Sigmoid colon (tissue), 6 donors: ENCODE measurements at regions not wholly inside any gene's neighbourhood (a gene's known extent, or its start where the extent isn't known, plus 50 kb on each side); places are given as distances from the start of the nearest gene placed in this dataset.

Experiments used
- DNase-seq: peaks from one replicate; pipeline ENCODE4 v3.0.0-alpha.2; 2019
- H3K27ac ChIP-seq, 4 donors: fragments of 200-600 bp; sonication (generic); one replicate each; pipeline ENCODE4 v1.5.1; 2016 to 2019; ENCODE audit warnings: mild to moderate bottlenecking in 1 of 4
- H3K27me3 ChIP-seq, 3 donors: fragments of 200-600 bp; sonication (generic); one replicate each; pipeline ENCODE4 v1.5.1; 2019; ENCODE audit warnings: mild to moderate bottlenecking in 1 of 3
- H3K36me3 ChIP-seq, 4 donors: fragments of 200-600 bp; sonication (generic); one replicate each; pipeline ENCODE4 v1.5.1; 2016 to 2019
- H3K4me1 ChIP-seq, 4 donors: fragments of 200-600 bp; sonication (generic); one replicate each; pipeline ENCODE4 v1.5.1; 2017 to 2019
- H3K4me3 ChIP-seq, 4 donors: fragments of 200-600 bp; sonication (generic); one replicate each; pipeline ENCODE4 v1.5.1; 2017 to 2019; ENCODE audit warnings: mild to moderate bottlenecking in 2 of 4, moderate library complexity in 1 of 4
- H3K9me3 ChIP-seq, 4 donors: fragments of 200-600 bp in 3 of 4; sonication (generic) in 3 of 4; one replicate each; pipeline versions ENCODE4 v1.5.1 to v1.6.1; 2013 to 2019
- CTCF ChIP-seq, 4 experiments: fragments of 450-650 bp in 3 of 4; fragments of 200-600 bp in 1 of 4; IDR thresholded peaks; one replicate each; pipeline ENCODE4 v1.5.1; 2016 to 2019; ENCODE audit warnings: antibody characterized with exemption in 4 of 4, mild to moderate bottlenecking in 3 of 4, moderate library complexity in 2 of 4
- EP300 ChIP-seq, 4 donors: sonication (generic); formaldehyde crosslinking; IDR thresholded peaks; one replicate each; pipeline ENCODE4 v1.6.1; 2017; ENCODE audit warnings: antibody characterized with exemption in 4 of 4
- POLR2A ChIP-seq, 2 donors: fragments of 450-650 bp; IDR thresholded peaks; one replicate each; pipeline ENCODE4 v1.6.1; 2016; ENCODE audit warnings: antibody characterized with exemption in 2 of 2, mild to moderate bottlenecking in 2 of 2, moderate library complexity in 2 of 2
- POLR2AphosphoS5 ChIP-seq, 4 donors: sonication (generic); formaldehyde crosslinking; IDR thresholded peaks; one replicate each; pipeline ENCODE4 v1.6.1; 2017; ENCODE audit warnings: antibody characterized with exemption in 4 of 4
- WGBS, 2 donors: extraction: QIAGEN DNeasy Blood & Tissue Kit; methylation state at CpG; one replicate each; pipeline ENCODE4 v1.1.7; 2013; 5-methylcytosine and 5-hydroxymethylcytosine counted together
- intact Hi-C: fragments of 100-400 bp; cut with DNase I; formaldehyde crosslinking; loops from one replicate; pipeline ENCODE4 v1.15.1; 2023
- donor health status: healthy with polysubstance abuse.
- donor health status: healthy.

GRCh38 chr9:106577121-106577520 is 285.8 kb upstream of the ZNF462 start:
- TF ChIP-seq CTCF (IDR thresholded peaks at IDR 0.05) = no peak
- no peak for TF ChIP-seq POLR2A (IDR thresholded peaks at IDR 0.05)
- TF ChIP-seq POLR2AphosphoS5 (IDR thresholded peaks at IDR 0.05) = no peak
- TF ChIP-seq EP300 (IDR thresholded peaks at IDR 0.05) = no peak

GRCh38 chr9:106580546-106580945 is 282.4 kb upstream of the ZNF462 start:
- Histone ChIP-seq H3K36me3 (no peaks in the 10 kb centered on the region), H3K9me3 (no peaks in the 10 kb centered on the region), H3K27ac (no peak overlapping the region), H3K27me3 (no peaks in the 10 kb centered on the region), H3K4me1 (peaks cover 0 to 26% (median 21%) of the 10 kb centered on the region in 4 donors), H3K4me3 (no peak overlapping the region)
- intact Hi-C loops = no loop called here
- DNase-seq = no peak
- TF ChIP-seq CTCF (IDR thresholded peaks at IDR 0.05) (no peak), POLR2A (IDR thresholded peaks at IDR 0.05) (no peak), POLR2AphosphoS5 (IDR thresholded peaks at IDR 0.05) (no peak), EP300 (IDR thresholded peaks at IDR 0.05) (no peak)
- WGBS, 2 donors = 41 to 82% methylated on average over 1 of the region's 1 CpG

More at GRCh38 chr9:106577121-106577520, 285.8 kb upstream of the ZNF462 start:
- Histone ChIP-seq H3K9me3 (no peaks in the 10 kb centered on the region), H3K4me3 (no peak overlapping the region), H3K36me3 (no peaks in the 10 kb centered on the region), H3K27me3 (no peaks in the 10 kb centered on the region), H3K4me1 (peaks cover 0 to 29% (median 22%) of the 10 kb centered on the region in 4 donors), H3K27ac (peak overlapping the region in 2 of 4 donors; percentile 62 to 69)
- intact Hi-C loops = no loop called here
- DNase-seq = no peak

- WGBS, 2 donors = 91% methylated on average over 6 of the region's 6 CpGs
- no peaks in the 10 kb centered on the region for H3K27me3 ChIP-seq
- no peak overlapping the region for H3K27ac ChIP-seq
- H3K4me1 ChIP-seq = peaks cover 0 to 12% (median 8%) of the 10 kb centered on the region in 4 donors
- TF ChIP-seq EP300 (IDR thresholded peaks at IDR 0.05) = no peak
- H3K4me3 ChIP-seq = no peak overlapping the region
- H3K9me3 ChIP-seq = no peaks in the 10 kb centered on the region
- H3K36me3 ChIP-seq = no peaks in the 10 kb centered on the region
- intact Hi-C loops = no loop called here
- no peak for DNase-seq
Measured at GRCh38 chr9:106581973-106582372, 281.0 kb upstream of the ZNF462 start.

GRCh38 chr9:106583751-106584150 is 279.2 kb upstream of the ZNF462 start:
- intact Hi-C loops = no loop called here
- Histone ChIP-seq H3K27me3 (no peaks in the 10 kb centered on the region), H3K4me1 (peaks cover 0 to 4% (median 2%) of the 10 kb centered on the region in 4 donors), H3K4me3 (no peak overlapping the region), H3K9me3 (no peaks in the 10 kb centered on the region), H3K27ac (no peak overlapping the region), H3K36me3 (no peaks in the 10 kb centered on the region)
- TF ChIP-seq POLR2A (IDR thresholded peaks at IDR 0.05) (no peak), EP300 (IDR thresholded peaks at IDR 0.05) (no peak), POLR2AphosphoS5 (IDR thresholded peaks at IDR 0.05) (no peak), CTCF (IDR thresholded peaks at IDR 0.05) (no peak)
- DNase-seq = no peak

- no peak for DNase-seq
Measured at GRCh38 chr9:106587042-106587441, 275.9 kb upstream of the ZNF462 start.

More at GRCh38 chr9:106587042-106587441, 275.9 kb upstream of the ZNF462 start:
- WGBS, 2 donors = 79 to 86% methylated on average over 2 of the region's 2 CpGs
- Histone ChIP-seq H3K4me1 (peaks cover 0 to 9% (median 3%) of the 10 kb centered on the region in 4 donors), H3K4me3 (no peak overlapping the region), H3K36me3 (no peaks in the 10 kb centered on the region), H3K27ac (no peak overlapping the region), H3K9me3 (no peaks in the 10 kb centered on the region), H3K27me3 (no peaks in the 10 kb centered on the region)
- no peak for TF ChIP-seq POLR2A (IDR thresholded peaks at IDR 0.05)
- no peak for TF ChIP-seq POLR2AphosphoS5 (IDR thresholded peaks at IDR 0.05)
- no peak for TF ChIP-seq CTCF (IDR thresholded peaks at IDR 0.05)
- no peak for TF ChIP-seq EP300 (IDR thresholded peaks at IDR 0.05)
- intact Hi-C loops = no loop called here
